Colonic mucosa (tissue), 4 donors: ENCODE measurements at regions not wholly inside any gene's neighbourhood (a gene's known extent, or its start where the extent isn't known, plus 50 kb on each side); places are given as distances from the start of the nearest gene placed in this dataset.
"Not testable (repeated sequence)": the region's sequence is repeated elsewhere in the genome, so short reads cannot be mapped to it uniquely, and the experiment has no call there.

Source experiments
- DNase-seq: peaks from one replicate; pipeline ENCODE4 v3.0.0-alpha.2; 2020
- H3K27ac ChIP-seq: fragments of 200-600 bp; one replicate; pipeline ENCODE4 v1.8.0; 2021
- H3K27me3 ChIP-seq: fragments of 200-600 bp; one replicate; pipeline ENCODE4 v1.8.0; 2021
- H3K36me3 ChIP-seq: fragments of 200-600 bp; one replicate; pipeline ENCODE4 v1.8.0; 2021
- H3K4me1 ChIP-seq: fragments of 200-600 bp; one replicate; pipeline ENCODE4 v1.8.0; 2021; ENCODE audit warnings: mild to moderate bottlenecking
- H3K4me3 ChIP-seq: fragments of 200-600 bp; one replicate; pipeline ENCODE4 v1.8.0; 2021
- H3K9ac ChIP-seq, 2 donors: one replicate each; pipeline ENCODE4 v1.7.0; 2013; ENCODE audit warnings: control low read depth in 2 of 2, low read depth in 2 of 2, low read length in 2 of 2
- H3K9me3 ChIP-seq: fragments of 200-600 bp; one replicate; pipeline ENCODE4 v1.8.0; 2021
- intact Hi-C: fragments of 100-400 bp; cut with DNase I; formaldehyde crosslinking; loops from one replicate; pipeline ENCODE4 v1.14.1; 2022
- TF ChIP-seq, protein P1 (sequence below): fragments of 200-600 bp; IDR thresholded peaks from one replicate; pipeline ENCODE4 v1.8.0; 2022; ENCODE audit warnings: antibody characterized with exemption, mild to moderate bottlenecking
- donor health status: healthy.
- donor health status: DM: no; HTN: no; CAD: no.
- donor health status: DM: no; HTN: no; CAD: no.

DNA sequence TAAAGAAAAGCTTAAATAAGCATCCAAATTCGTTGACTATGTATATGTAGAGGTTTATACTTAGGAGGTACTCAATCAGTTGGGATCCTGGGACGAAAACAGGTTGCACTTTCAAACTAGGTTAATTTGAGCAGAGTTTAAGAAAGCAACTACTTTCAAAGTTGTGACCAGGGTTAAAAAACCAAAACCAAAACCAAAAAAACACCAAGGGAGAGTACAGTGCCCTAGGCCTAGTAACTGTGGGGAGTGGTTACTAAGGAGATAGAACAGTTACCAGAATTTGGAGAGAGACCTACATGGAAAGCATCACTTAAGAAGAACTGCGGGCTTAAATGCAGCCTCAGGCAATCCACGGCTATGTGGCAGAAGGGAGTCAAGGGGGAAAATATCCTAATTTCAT lies 148.3 kb downstream of the JRKL start:
- H3K27me3 ChIP-seq = no peaks in the 10 kb centered on the region
- H3K9ac ChIP-seq = no peak overlapping the region
- no peaks in the 10 kb centered on the region for H3K36me3 ChIP-seq
- no peaks in the 10 kb centered on the region for H3K4me1 ChIP-seq
- no peak overlapping the region for H3K4me3 ChIP-seq
- TF ChIP-seq, protein P1, sequence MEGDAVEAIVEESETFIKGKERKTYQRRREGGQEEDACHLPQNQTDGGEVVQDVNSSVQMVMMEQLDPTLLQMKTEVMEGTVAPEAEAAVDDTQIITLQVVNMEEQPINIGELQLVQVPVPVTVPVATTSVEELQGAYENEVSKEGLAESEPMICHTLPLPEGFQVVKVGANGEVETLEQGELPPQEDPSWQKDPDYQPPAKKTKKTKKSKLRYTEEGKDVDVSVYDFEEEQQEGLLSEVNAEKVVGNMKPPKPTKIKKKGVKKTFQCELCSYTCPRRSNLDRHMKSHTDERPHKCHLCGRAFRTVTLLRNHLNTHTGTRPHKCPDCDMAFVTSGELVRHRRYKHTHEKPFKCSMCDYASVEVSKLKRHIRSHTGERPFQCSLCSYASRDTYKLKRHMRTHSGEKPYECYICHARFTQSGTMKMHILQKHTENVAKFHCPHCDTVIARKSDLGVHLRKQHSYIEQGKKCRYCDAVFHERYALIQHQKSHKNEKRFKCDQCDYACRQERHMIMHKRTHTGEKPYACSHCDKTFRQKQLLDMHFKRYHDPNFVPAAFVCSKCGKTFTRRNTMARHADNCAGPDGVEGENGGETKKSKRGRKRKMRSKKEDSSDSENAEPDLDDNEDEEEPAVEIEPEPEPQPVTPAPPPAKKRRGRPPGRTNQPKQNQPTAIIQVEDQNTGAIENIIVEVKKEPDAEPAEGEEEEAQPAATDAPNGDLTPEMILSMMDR = no peak
- no peak overlapping the region for H3K27ac ChIP-seq
- H3K9me3 ChIP-seq = no peaks in the 10 kb centered on the region
- no peak for DNase-seq
- intact Hi-C loops = no loop called here

DNA sequence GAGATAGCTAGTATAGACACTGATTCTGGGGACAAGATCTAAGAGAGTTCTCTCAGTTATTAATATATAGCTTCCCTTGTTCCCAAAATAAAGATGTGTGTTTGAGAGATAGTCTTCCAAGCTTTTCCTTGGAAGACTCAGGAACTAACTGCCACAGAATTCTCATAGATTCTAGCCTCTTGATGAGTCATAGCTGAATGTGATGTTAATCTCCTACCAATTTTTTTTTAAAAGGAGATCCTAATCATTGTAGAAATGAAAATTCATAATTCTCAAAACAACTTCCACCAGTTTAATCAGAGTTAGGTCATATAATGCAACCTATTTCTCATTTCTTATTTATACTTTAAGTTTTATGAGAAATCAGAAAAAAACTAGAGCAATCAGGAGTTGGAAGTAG lies 148.8 kb downstream of the JRKL start:
- TF ChIP-seq, protein P1 = no peak
- H3K36me3 ChIP-seq = no peaks in the 10 kb centered on the region
- no peaks in the 10 kb centered on the region for H3K27me3 ChIP-seq
- no peak overlapping the region for H3K27ac ChIP-seq
- H3K4me1 ChIP-seq = no peaks in the 10 kb centered on the region
- no peak overlapping the region for H3K9ac ChIP-seq
- H3K4me3 ChIP-seq = no peak overlapping the region
- intact Hi-C loops = no loop called here
- no peaks in the 10 kb centered on the region for H3K9me3 ChIP-seq
- DNase-seq = no peak

GRCh38 chr11:96540875-96541274 lies 151.1 kb downstream of the JRKL start:
- no peak for DNase-seq
- TF ChIP-seq, protein P1 = no peak
- no peaks in the 10 kb centered on the region for H3K4me1 ChIP-seq
- H3K27me3 ChIP-seq = no peaks in the 10 kb centered on the region
- no peaks in the 10 kb centered on the region for H3K36me3 ChIP-seq
- no peak overlapping the region for H3K4me3 ChIP-seq
- no peak overlapping the region for H3K9ac ChIP-seq
- no peaks in the 10 kb centered on the region for H3K9me3 ChIP-seq
- intact Hi-C loops = no loop called here
- no peak overlapping the region for H3K27ac ChIP-seq

DNA sequence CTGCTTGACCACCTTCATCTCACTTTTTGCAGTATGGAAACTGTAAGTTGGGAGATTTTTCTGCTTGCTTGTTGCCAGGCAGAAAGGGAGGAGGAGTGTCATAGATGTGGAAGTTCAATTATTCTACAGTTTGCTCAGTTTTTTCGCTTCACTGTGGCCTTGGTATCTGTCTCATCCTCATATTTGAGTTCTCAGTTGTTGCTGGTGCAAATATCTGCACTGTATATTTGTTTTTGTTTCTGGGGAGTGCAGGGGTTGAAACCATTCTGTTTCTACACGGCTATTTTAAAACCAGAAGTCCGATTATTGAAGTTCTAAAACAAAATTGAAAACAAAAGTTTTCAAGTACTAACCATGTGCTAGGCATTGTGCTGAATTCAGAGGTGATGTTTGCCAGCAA lies 153.4 kb downstream of the JRKL start:
- no peak overlapping the region for H3K4me3 ChIP-seq
- DNase-seq = no peak
- H3K9me3 ChIP-seq = no peaks in the 10 kb centered on the region
- H3K27me3 ChIP-seq = no peaks in the 10 kb centered on the region
- H3K4me1 ChIP-seq = no peaks in the 10 kb centered on the region
- no peaks in the 10 kb centered on the region for H3K36me3 ChIP-seq
- H3K27ac ChIP-seq = no peak overlapping the region
- TF ChIP-seq, protein P1 = no peak
- no peak overlapping the region for H3K9ac ChIP-seq
- intact Hi-C loops = no loop called here

DNA sequence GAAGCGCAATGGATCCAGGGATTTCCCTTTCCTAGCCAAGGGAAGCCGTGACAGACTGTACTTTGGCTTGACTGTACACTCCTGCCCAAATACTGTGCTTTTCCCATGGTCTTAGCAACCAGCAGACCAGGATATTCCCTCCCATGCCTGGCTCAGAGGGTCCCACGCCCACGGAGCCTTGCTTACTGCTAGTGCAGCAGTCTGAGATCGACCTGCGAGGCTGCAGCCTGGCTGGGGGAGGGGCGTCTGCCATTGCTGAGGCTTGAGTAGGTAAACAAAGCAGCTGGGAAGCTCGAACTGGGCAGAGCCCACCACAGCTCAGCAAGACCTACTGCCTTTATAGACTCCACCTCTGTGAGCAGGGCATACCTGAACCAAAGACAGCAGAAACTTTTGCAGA lies 155.4 kb downstream of the JRKL start:
- H3K27me3 ChIP-seq, intact Hi-C loops, H3K27ac ChIP-seq, H3K36me3 ChIP-seq, H3K4me3 ChIP-seq, H3K4me1 ChIP-seq, DNase-seq, H3K9ac ChIP-seq, H3K9me3 ChIP-seq: not testable (repeated sequence)

- Histone ChIP-seq H3K27ac (no peak overlapping the region), H3K4me3 (no peak overlapping the region), H3K36me3 (no peaks in the 10 kb centered on the region), H3K27me3 (no peaks in the 10 kb centered on the region), H3K9ac (no peak overlapping the region), H3K4me1 (no peaks in the 10 kb centered on the region), H3K9me3 (no peaks in the 10 kb centered on the region)
- no peak for DNase-seq
- intact Hi-C loops = no loop called here
- TF ChIP-seq, protein P1 = no peak
Measured at GRCh38 chr11:96551136-96551535, 161.3 kb downstream of the JRKL start.
